Smooth muscle cell (in vitro differentiated cells): ENCODE measurements at regions not wholly inside any gene's neighbourhood (a gene's known extent, or its start where the extent isn't known, plus 50 kb on each side); places are given as distances from the start of the nearest gene placed in this dataset.
A peak's percentile ranks its signal among the peaks of the same experiment; 100 is the strongest.

ENCODE experiments used
- DNase-seq: peaks from one replicate; lab custom pipeline; 2025; ENCODE audit not compliant: unreplicated experiment; lab: John Stamatoyannopoulos, UW
- H2AFZ ChIP-seq: fragments of 200-600 bp; sonication (generic); 2 replicates; pipeline ENCODE4 v1.6.0; 2016; ENCODE audit warnings: antibody characterized with exemption, low read depth, mild to moderate bottlenecking
- H3F3A ChIP-seq: fragments of 200-600 bp; sonication (generic); 2 replicates; pipeline ENCODE4 v1.6.0; 2017; ENCODE audit warnings: antibody characterized with exemption, low read depth
- H3K27ac ChIP-seq: fragments of 200-600 bp; sonication (generic); 2 replicates; pipeline ENCODE4 v1.5.1; 2016; ENCODE audit warnings: low read depth, mild to moderate bottlenecking
- H3K27me3 ChIP-seq: fragments of 200-600 bp; sonication (generic); 2 replicates; pipeline ENCODE4 v1.6.1; 2016; ENCODE audit warnings: low read depth, mild to moderate bottlenecking
- H3K36me3 ChIP-seq: fragments of 200-600 bp; sonication (generic); 2 replicates; pipeline ENCODE4 v1.5.1; 2016; ENCODE audit warnings: low read depth
- H3K4me1 ChIP-seq: fragments of 200-600 bp; sonication (generic); 2 replicates; pipeline ENCODE4 v1.5.1; 2016; ENCODE audit warnings: low read depth
- H3K4me2 ChIP-seq: fragments of 200-600 bp; sonication (generic); 2 replicates; pipeline ENCODE4 v1.6.0; 2016; ENCODE audit warnings: mild to moderate bottlenecking
- H3K4me3 ChIP-seq: fragments of 200-600 bp; sonication (generic); 2 replicates; pipeline ENCODE4 v1.5.1; 2016; ENCODE audit warnings: mild to moderate bottlenecking
- H3K79me2 ChIP-seq: fragments of 200-600 bp; sonication (generic); 2 replicates; pipeline ENCODE4 v1.6.0; 2016; ENCODE audit warnings: low read depth, mild to moderate bottlenecking
- H3K9ac ChIP-seq: fragments of 200-600 bp; sonication (generic); 2 replicates; pipeline ENCODE4 v1.6.0; 2016; ENCODE audit warnings: low read depth
- H3K9me3 ChIP-seq: fragments of 200-600 bp; sonication (generic); replicated peaks from 2 replicates; pipeline ENCODE4 v1.5.1; 2016; ENCODE audit warnings: low read depth
- H4K20me1 ChIP-seq: fragments of 200-600 bp; sonication (generic); 2 replicates; pipeline ENCODE4 v1.6.0; 2016; ENCODE audit warnings: low read depth
- CTCF ChIP-seq: fragments of 200-600 bp; sonication (generic); IDR thresholded peaks from 2 replicates; pipeline ENCODE4 v1.5.1; 2017; ENCODE audit warnings: borderline replicate concordance, mild to moderate bottlenecking, antibody characterized with exemption; ENCODE audit not compliant: insufficient read depth, poor library complexity, severe bottlenecking
- WGBS: methylation state at CpG from one replicate; pipeline ENCODE4 v1.1.7; 2016; ENCODE audit warnings: low lambda C conversion rate; 5-methylcytosine and 5-hydroxymethylcytosine counted together

DNA sequence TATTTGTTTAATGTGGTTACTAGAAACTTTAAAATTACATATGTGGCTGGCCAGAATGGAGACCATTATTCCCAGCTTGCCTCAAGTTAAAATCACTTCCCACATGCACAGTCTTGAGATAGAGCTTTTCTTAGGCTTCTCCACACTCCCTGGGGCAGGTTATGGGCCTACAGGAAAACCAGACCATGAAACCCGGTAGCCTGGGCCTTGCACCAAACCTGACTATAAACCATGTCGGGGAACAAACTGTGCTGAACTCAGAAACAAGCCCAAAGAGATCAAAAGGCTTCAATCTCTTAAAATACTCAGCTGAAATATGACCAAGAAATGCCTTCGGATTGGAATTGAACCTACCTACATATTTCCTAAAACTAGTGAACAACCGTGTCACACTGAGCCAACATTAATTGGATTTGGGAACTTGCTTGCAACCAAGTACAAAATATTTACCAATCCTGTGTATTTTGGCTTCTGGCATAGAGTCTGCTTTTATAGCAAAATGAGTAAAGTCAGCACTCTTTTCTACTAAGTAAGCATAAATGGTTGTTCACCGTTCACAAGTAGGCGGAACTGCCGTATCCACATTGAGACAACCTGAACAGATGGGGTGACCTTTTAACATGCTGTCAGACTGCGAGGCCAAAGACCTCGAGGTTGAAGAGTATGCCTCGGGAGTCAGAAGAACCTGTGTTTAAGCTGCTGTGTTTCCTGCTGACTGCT lies 199.5 kb downstream of the FAM76B start:
- no peak overlapping the region for H3K4me3 ChIP-seq
- no peaks in the 10 kb centered on the region for H3K27me3 ChIP-seq
- peaks cover 31% of the 10 kb centered on the region for H3K4me1 ChIP-seq
- no peak overlapping the region for H3K9ac ChIP-seq
- H3K79me2 ChIP-seq: no peaks in the 10 kb centered on the region
- H3K4me2 ChIP-seq: no peak overlapping the region
- H3K9me3 ChIP-seq: no peaks in the 10 kb centered on the region
- WGBS: 89% methylated on average over 10 of the region's 10 CpGs
- DNase-seq: no peak
- H3K27ac ChIP-seq: no peak overlapping the region
- no peak for TF ChIP-seq CTCF
- no peak overlapping the region for H2AFZ ChIP-seq
- peaks cover 16% of the 10 kb centered on the region for H3F3A ChIP-seq
- no peaks in the 10 kb centered on the region for H3K36me3 ChIP-seq
- H4K20me1 ChIP-seq: no peaks in the 10 kb centered on the region

- Histone ChIP-seq H3K27me3 (no peaks in the 10 kb centered on the region), H3K36me3 (no peaks in the 10 kb centered on the region), H4K20me1 (no peaks in the 10 kb centered on the region), H3K4me2 (no peak overlapping the region), H3K27ac (no peak overlapping the region), H3F3A (peaks cover 17% of the 10 kb centered on the region), H3K4me1 (peaks cover 42% of the 10 kb centered on the region), H3K79me2 (no peaks in the 10 kb centered on the region), H3K9ac (no peak overlapping the region), H3K4me3 (no peak overlapping the region), H2AFZ (peak overlapping the region; percentile 39), H3K9me3 (no peaks in the 10 kb centered on the region)
- TF ChIP-seq CTCF: no peak
- 96% methylated on average over 3 of the region's 3 CpGs for WGBS
- no peak for DNase-seq
Measured at GRCh38 chr11:95588821-95589220, 200.8 kb downstream of the FAM76B start.

GRCh38 chr11:95586661-95587060 lies 202.9 kb downstream of the FAM76B start:
- no peak overlapping the region for H2AFZ ChIP-seq

More at GRCh38 chr11:95586661-95587060, 202.9 kb downstream of the FAM76B start:
- WGBS: 58% methylated on average over 4 of the region's 4 CpGs
- H3K79me2 ChIP-seq: no peaks in the 10 kb centered on the region
- no peak for TF ChIP-seq CTCF
- peaks cover 12% of the 10 kb centered on the region for H3F3A ChIP-seq
- H3K9ac ChIP-seq: no peak overlapping the region
- no peak for DNase-seq
- H3K9me3 ChIP-seq: no peaks in the 10 kb centered on the region
- no peak overlapping the region for H3K4me2 ChIP-seq
- H3K4me1 ChIP-seq: peaks cover 26% of the 10 kb centered on the region
- H3K27ac ChIP-seq: peak overlapping the region; percentile 98
- no peak overlapping the region for H3K4me3 ChIP-seq
- H3K36me3 ChIP-seq: no peaks in the 10 kb centered on the region
- no peaks in the 10 kb centered on the region for H3K27me3 ChIP-seq
- H4K20me1 ChIP-seq: no peaks in the 10 kb centered on the region
